ENCODE measurements at regions not wholly inside any gene's neighbourhood (a gene's known extent, or its start where the extent isn't known, plus 50 kb on each side); places are given as distances from the start of the nearest gene placed in this dataset.

GRCh38 chr1:22365331-22366295, 86.0 kb upstream of the ZBTB40 start:
- H3K4me3 ChIP-seq (ENCODE audit: low read depth, low read length): no peak overlapping the region
- TF ChIP-seq CTCF (IDR thresholded peaks at IDR 0.05; ENCODE audit: insufficient read depth, low read length): no peak
- DNase-seq (ENCODE audit: low read depth): no peak

- no peak for DNase-seq (ENCODE audit: low read depth)
- H3K4me3 ChIP-seq (ENCODE audit: low read depth, low read length): no peak overlapping the region
- no peak for TF ChIP-seq CTCF (IDR thresholded peaks at IDR 0.05; ENCODE audit: insufficient read depth, low read length)
These were observed 85.3 kb upstream of the ZBTB40 start for GRCh38 chr1:22366346-22366745.

- no peak for DNase-seq (ENCODE audit: low read depth)
- no peak for TF ChIP-seq CTCF (IDR thresholded peaks at IDR 0.05; ENCODE audit: insufficient read depth, low read length)
- no peak overlapping the region for H3K4me3 ChIP-seq (ENCODE audit: low read depth, low read length)
These were observed 83.5 kb upstream of the ZBTB40 start for GRCh38 chr1:22368125-22368524.

GRCh38 chr1:22369294-22370189, 82.1 kb upstream of the ZBTB40 start:
- no peak overlapping the region for H3K4me3 ChIP-seq (ENCODE audit: low read depth, low read length)
- DNase-seq (ENCODE audit: low read depth): no peak
- no peak for TF ChIP-seq CTCF (IDR thresholded peaks at IDR 0.05; ENCODE audit: insufficient read depth, low read length)

GRCh38 chr1:22370190-22370498, 81.5 kb upstream of the ZBTB40 start:
- no peak for TF ChIP-seq CTCF (IDR thresholded peaks at IDR 0.05; ENCODE audit: insufficient read depth, low read length)
- H3K4me3 ChIP-seq (ENCODE audit: low read depth, low read length): no peak overlapping the region
- no peak for DNase-seq (ENCODE audit: low read depth)

GRCh38 chr1:22371408-22371807, 80.2 kb upstream of the ZBTB40 start:
- H3K4me3 ChIP-seq (ENCODE audit: low read depth, low read length): no peak overlapping the region
- no peak for TF ChIP-seq CTCF (IDR thresholded peaks at IDR 0.05; ENCODE audit: insufficient read depth, low read length)
- no peak for DNase-seq (ENCODE audit: low read depth)

Measured in fibroblast of the aortic adventitia (primary cell).